RKO (cell line): ENCODE measurements at regions not wholly inside any gene's neighbourhood (a gene's known extent, or its start where the extent isn't known, plus 50 kb on each side); places are given as distances from the start of the nearest gene placed in this dataset.
A peak's percentile ranks its signal among the peaks of the same experiment; 100 is the strongest.
"Not testable (repeated sequence)": the region's sequence is repeated elsewhere in the genome, so short reads cannot be mapped to it uniquely, and the experiment has no call there.

Experiments
- DNase-seq: peaks from one replicate; pipeline ENCODE4 v3.0.0-alpha.2; 2016; ENCODE audit warnings: low spot score

GRCh38 chr5:25009063-25009462, 364.3 kb upstream of the CDH10 start:
- no peak for DNase-seq

- DNase-seq, result peak; percentile 46
Observed at GRCh38 chr5:25006734-25007133, 362.0 kb upstream of the CDH10 start.

GRCh38 chr5:25006237-25006636, 361.5 kb upstream of the CDH10 start:
- no peak for DNase-seq

GRCh38 chr5:25005431-25005830, 360.7 kb upstream of the CDH10 start:
- no peak for DNase-seq

- DNase-seq, result no peak
Observed at GRCh38 chr5:25002371-25002770, 357.6 kb upstream of the CDH10 start.

GRCh38 chr5:24999732-25000131, 355.0 kb upstream of the CDH10 start:
- no peak for DNase-seq

- DNase-seq, result no peak
Observed at GRCh38 chr5:24998641-24999040, 353.9 kb upstream of the CDH10 start.

- no peak for DNase-seq
Observed at GRCh38 chr5:24986326-24986725, 341.5 kb upstream of the CDH10 start.

- not testable (repeated sequence) for DNase-seq
Observed at GRCh38 chr5:24978552-24978951, 333.8 kb upstream of the CDH10 start.

GRCh38 chr5:24963611-24964010, 318.8 kb upstream of the CDH10 start:
- DNase-seq, result no peak

- DNase-seq, result no peak
Observed at GRCh38 chr5:24923400-24923799, 278.6 kb upstream of the CDH10 start.

GRCh38 chr5:24918676-24919075, 273.9 kb upstream of the CDH10 start:
- no peak for DNase-seq

GRCh38 chr5:24916863-24917262, 272.1 kb upstream of the CDH10 start:
- DNase-seq, result no peak

GRCh38 chr5:24909210-24909609, 264.4 kb upstream of the CDH10 start:
- no peak for DNase-seq

GRCh38 chr5:24906689-24907088, 261.9 kb upstream of the CDH10 start:
- no peak for DNase-seq

- DNase-seq, result peak; percentile 9
Observed at GRCh38 chr5:24904981-24905517, 260.3 kb upstream of the CDH10 start.

- no peak for DNase-seq
Observed at GRCh38 chr5:24899180-24899579, 254.4 kb upstream of the CDH10 start.

GRCh38 chr5:24864244-24864643, 219.5 kb upstream of the CDH10 start:
- DNase-seq, result no peak

- no peak for DNase-seq
Observed at GRCh38 chr5:24862117-24862516, 217.3 kb upstream of the CDH10 start.

- no peak for DNase-seq
Observed at GRCh38 chr5:24855485-24855884, 210.7 kb upstream of the CDH10 start.

- no peak for DNase-seq
Observed at GRCh38 chr5:24854850-24855249, 210.1 kb upstream of the CDH10 start.

- DNase-seq, result no peak
Observed at GRCh38 chr5:24854350-24854749, 209.6 kb upstream of the CDH10 start.

GRCh38 chr5:24850926-24851486, 206.2 kb upstream of the CDH10 start:
- DNase-seq, result no peak

GRCh38 chr5:24849210-24849609, 204.4 kb upstream of the CDH10 start:
- DNase-seq, result no peak
